GM12891 (cell line): ENCODE measurements at regions not wholly inside any gene's neighbourhood (a gene's known extent, or its start where the extent isn't known, plus 50 kb on each side); places are given as distances from the start of the nearest gene placed in this dataset.

ENCODE experiments used
- PAX5 ChIP-seq: IDR thresholded peaks from 2 replicates; pipeline ENCODE4 v1.6.1; 2011; ENCODE audit warnings: low read length, moderate library complexity, mild to moderate bottlenecking; ENCODE audit not compliant: insufficient read depth, severe bottlenecking
- POLR2A ChIP-seq: IDR thresholded peaks from 2 replicates; pipeline ENCODE4 v1.6.1; 2011; ENCODE audit warnings: low read depth, low read length, control low read depth
- POLR2AphosphoS5 ChIP-seq: IDR thresholded peaks from 2 replicates; pipeline ENCODE4 v1.6.1; 2011; ENCODE audit warnings: low read depth, low read length, control low read depth
- POU2F2 ChIP-seq: IDR thresholded peaks from 2 replicates; pipeline ENCODE4 v1.6.1; 2011; ENCODE audit warnings: low read depth, mild to moderate bottlenecking, control low read depth, low read length, moderate library complexity
- TAF1 ChIP-seq: IDR thresholded peaks from 2 replicates; pipeline ENCODE4 v1.6.1; 2011; ENCODE audit warnings: low read depth, low read length, control low read depth

- TF ChIP-seq POLR2A (no peak), POU2F2 (no peak), PAX5 (no peak), POLR2AphosphoS5 (no peak), TAF1 (no peak)
Observed at GRCh38 chr9:129524582-129525270, 96.2 kb downstream of the C9orf50 start.
